ENCODE measurements at regions not wholly inside any gene's neighbourhood (a gene's known extent, or its start where the extent isn't known, plus 50 kb on each side); places are given as distances from the start of the nearest gene placed in this dataset.

GRCh38 chr15:70267879-70268278 lies 170.2 kb upstream of the TLE3 start:
- Histone ChIP-seq H3K4me2 (ENCODE audit: low read length) (peak overlapping the region; percentile 28), H3K27ac (ENCODE audit: low read depth, low read length) (no peak overlapping the region), H3K9me2 (ENCODE audit: insufficient read depth) (no peaks in the 10 kb centered on the region), H3K27me3 (ENCODE audit: insufficient read depth, low read length) (peaks cover 20% of the 10 kb centered on the region; the same call in 1 of the 2 replicates), H4K20me1 (ENCODE audit: insufficient read depth) (no peaks in the 10 kb centered on the region), H3K9ac (ENCODE audit: low read length) (no peak overlapping the region), H3K4me1 (ENCODE audit: control insufficient read depth in 1 of 2, insufficient read depth in 2 of 2, low read length in 2 of 2) (peaks cover 16 to 43% of the 10 kb centered on the region in 2 experiments), H3K36me3 (ENCODE audit: control insufficient read depth in 1 of 2, insufficient read depth in 2 of 2, low read length in 2 of 2) (no peaks in the 10 kb centered on the region), H3K79me2 (ENCODE audit: insufficient read depth, low read length) (no peaks in the 10 kb centered on the region), H3K4me3 (replicated peaks in 1 of 2; ENCODE audit: low read depth in 1 of 2, low read length in 2 of 2) (no peak overlapping the region), H2AFZ (ENCODE audit: low read depth, low read length, poor library complexity, severe bottlenecking) (no peak overlapping the region), H3K9me3 (ENCODE audit: control insufficient read depth in 1 of 2, insufficient read depth in 1 of 2, low read depth in 1 of 2, low read length in 2 of 2) (no peaks in the 10 kb centered on the region)
- ChIA-PET CTCF (no interaction called here), POLR2A (no interaction called here), RAD21 (ENCODE audit: low non-redundant PET in 1 of 2, low total read pairs in 2 of 2, uncharacterized antibody in 2 of 2, unreplicated experiment in 2 of 2) (no interaction called here)
- TF ChIP-seq SRF (IDR thresholded peaks at IDR 0.05; ENCODE audit: low read depth) (peak; percentile 82), REST (IDR thresholded peaks at IDR 0.05; ENCODE audit: low read depth) (no peak), FOSL1 (IDR thresholded peaks at IDR 0.05; ENCODE audit: low read depth) (peak; percentile 32; the same call in 1 of the 2 replicates)
- DNase-seq (ENCODE audit: low read depth, low spot score) (no peak), ATAC-seq (0 out of 2 replicates have a peak, but pooled peaks have one; percentile 20)
- BruUV-seq (replicated peaks): no TSS peak
- intact Hi-C loops (cut with micrococcal nuclease): loop anchor here (5.0 kb wide), 1 partner anchor 791 kb away; no protein-coding TSS in a partner anchor

GRCh38 chr15:70267306-70267705 lies 169.6 kb upstream of the TLE3 start:
- intact Hi-C loops (cut with micrococcal nuclease): loop anchor here (5.0 kb wide), 1 partner anchor 790 kb away; no protein-coding TSS in a partner anchor
- TF ChIP-seq CBX3 (IDR thresholded peaks at IDR 0.05; ENCODE audit: low read depth) (no peak), POLR2AphosphoS5 (IDR thresholded peaks at IDR 0.05; ENCODE audit: low read depth, low read length) (no peak), ZFX (IDR thresholded peaks at IDR 0.05) (no peak), RAD21 (IDR thresholded peaks at IDR 0.05; ENCODE audit: low read depth) (no peak), CTCF (IDR thresholded peaks at IDR 0.05 in 2 of 3, conservative IDR thresholded peaks at IDR 0.05 in 1 of 3; ENCODE audit: borderline replicate concordance in 1 of 3, insufficient read depth in 1 of 3, low read depth in 2 of 3, low read length in 2 of 3) (no peak), MAX (IDR thresholded peaks at IDR 0.05) (no peak), ELF1 (IDR thresholded peaks at IDR 0.05; ENCODE audit: borderline replicate concordance, low read depth) (no peak)
- Histone ChIP-seq H4K20me1 (ENCODE audit: insufficient read depth) (no peaks in the 10 kb centered on the region), H3K9ac (ENCODE audit: low read length) (no peak overlapping the region), H3K79me2 (ENCODE audit: insufficient read depth, low read length) (no peaks in the 10 kb centered on the region), H3K4me2 (ENCODE audit: low read length) (no peak overlapping the region), H3K27me3 (ENCODE audit: insufficient read depth, low read length) (peaks cover 20% of the 10 kb centered on the region; the same call in 1 of the 2 replicates), H2AFZ (ENCODE audit: low read depth, low read length, poor library complexity, severe bottlenecking) (no peak overlapping the region), H3K27ac (ENCODE audit: low read depth, low read length) (no peak overlapping the region), H3K4me1 (ENCODE audit: control insufficient read depth in 1 of 2, insufficient read depth in 2 of 2, low read length in 2 of 2) (peaks cover 16 to 43% of the 10 kb centered on the region in 2 experiments), H3K9me3 (ENCODE audit: control insufficient read depth in 1 of 2, insufficient read depth in 1 of 2, low read depth in 1 of 2, low read length in 2 of 2) (no peaks in the 10 kb centered on the region), H3K4me3 (replicated peaks in 1 of 2; ENCODE audit: low read depth in 1 of 2, low read length in 2 of 2) (no peak overlapping the region), H3K36me3 (ENCODE audit: control insufficient read depth in 1 of 2, insufficient read depth in 2 of 2, low read length in 2 of 2) (no peaks in the 10 kb centered on the region), H3K9me2 (ENCODE audit: insufficient read depth) (no peaks in the 10 kb centered on the region)
- no peak for ATAC-seq
- DNase-seq (ENCODE audit: low read depth, low spot score): no peak
- POLR2A ChIA-PET: no interaction called here
- RAD21 ChIA-PET (ENCODE audit: low non-redundant PET in 1 of 2, low total read pairs in 2 of 2, uncharacterized antibody in 2 of 2, unreplicated experiment in 2 of 2): no interaction called here
- CTCF ChIA-PET: no interaction called here
- BruUV-seq (replicated peaks): no TSS peak
